ENCODE measurements at regions not wholly inside any gene's neighbourhood (a gene's known extent, or its start where the extent isn't known, plus 50 kb on each side); places are given as distances from the start of the nearest gene placed in this dataset.

GRCh38 chrX:30971774-30972603 lies 82.9 kb upstream of the TAB3 start:
- ATAC-seq (ENCODE audit: low read depth) (peak; percentile 62), DNase-seq (ENCODE audit: low spot score in 2 of 2) (no peak)
- H3K27me3 Mint-ChIP-seq, result no peaks in the 10 kb centered on the region
- peaks cover 5% of the 10 kb centered on the region for H3K4me1 Mint-ChIP-seq
- H3K9me3 Mint-ChIP-seq, result no peaks in the 10 kb centered on the region
- H3K36me3 Mint-ChIP-seq, result no peaks in the 10 kb centered on the region
- H3K4me3 Mint-ChIP-seq, result peak overlapping the region; percentile 51
- no peak overlapping the region for H3K27ac Mint-ChIP-seq

GRCh38 chrX:30967516-30967915 lies 78.5 kb upstream of the TAB3 start:
- Mint-ChIP-seq H3K4me3 (no peak overlapping the region), H3K4me1 (peaks cover 5% of the 10 kb centered on the region), H3K27ac (no peak overlapping the region), H3K27me3 (peaks cover 4% of the 10 kb centered on the region), H3K36me3 (no peaks in the 10 kb centered on the region), H3K9me3 (no peaks in the 10 kb centered on the region)
- DNase-seq (ENCODE audit: low spot score in 2 of 2) (no peak), ATAC-seq (ENCODE audit: low read depth) (no peak)

GRCh38 chrX:30965767-30966166 lies 76.7 kb upstream of the TAB3 start:
- Mint-ChIP-seq H3K4me1 (peaks cover 2% of the 10 kb centered on the region), H3K4me3 (no peak overlapping the region), H3K27ac (no peak overlapping the region), H3K36me3 (no peaks in the 10 kb centered on the region), H3K27me3 (peaks cover 4% of the 10 kb centered on the region), H3K9me3 (no peaks in the 10 kb centered on the region)
- no peak for ATAC-seq (ENCODE audit: low read depth)
- no peak for DNase-seq (ENCODE audit: low spot score in 2 of 2)

DNA sequence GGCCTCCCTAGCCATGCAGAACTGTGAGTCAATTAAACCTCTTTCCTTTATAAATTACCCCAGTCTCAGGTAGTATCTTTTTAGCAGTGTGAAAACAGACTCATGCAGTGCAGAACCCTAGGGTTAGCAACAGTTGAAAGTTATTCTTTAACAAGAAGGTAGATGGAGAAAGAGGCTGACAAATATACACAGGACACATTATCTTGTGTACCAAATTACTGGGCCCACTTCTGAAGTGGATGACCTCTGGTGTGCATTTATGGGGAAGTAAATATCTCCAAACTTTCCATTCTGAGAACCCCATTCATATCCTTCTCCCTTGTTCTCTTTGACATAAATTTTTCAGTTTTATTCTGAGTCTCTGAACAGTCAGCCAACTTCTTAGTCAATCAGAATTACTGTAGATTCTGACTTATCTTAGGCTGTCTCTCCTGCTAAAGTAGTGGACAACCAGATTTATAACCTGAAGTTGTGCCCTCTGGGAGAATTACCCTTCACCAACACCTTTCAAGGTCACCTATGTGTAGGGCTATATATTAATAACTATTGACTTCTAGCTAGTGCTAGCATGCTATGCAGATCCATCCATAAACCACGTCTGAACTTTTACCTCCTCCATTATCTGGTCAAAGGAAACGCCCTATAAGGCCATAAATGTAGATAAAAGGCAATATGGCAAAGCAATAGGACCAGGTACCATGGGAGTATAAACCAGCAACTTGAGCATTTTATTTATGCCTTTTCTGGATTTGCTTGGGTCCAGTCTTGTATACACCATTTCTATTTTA lies 72.5 kb upstream of the TAB3 start:
- Mint-ChIP-seq H3K27me3 (peaks cover 3% of the 10 kb centered on the region), H3K4me1 (no peaks in the 10 kb centered on the region), H3K36me3 (no peaks in the 10 kb centered on the region), H3K27ac (no peak overlapping the region), H3K9me3 (no peaks in the 10 kb centered on the region), H3K4me3 (no peak overlapping the region)
- DNase-seq (ENCODE audit: low spot score in 2 of 2), result no peak
- ATAC-seq (ENCODE audit: low read depth), result no peak

DNA sequence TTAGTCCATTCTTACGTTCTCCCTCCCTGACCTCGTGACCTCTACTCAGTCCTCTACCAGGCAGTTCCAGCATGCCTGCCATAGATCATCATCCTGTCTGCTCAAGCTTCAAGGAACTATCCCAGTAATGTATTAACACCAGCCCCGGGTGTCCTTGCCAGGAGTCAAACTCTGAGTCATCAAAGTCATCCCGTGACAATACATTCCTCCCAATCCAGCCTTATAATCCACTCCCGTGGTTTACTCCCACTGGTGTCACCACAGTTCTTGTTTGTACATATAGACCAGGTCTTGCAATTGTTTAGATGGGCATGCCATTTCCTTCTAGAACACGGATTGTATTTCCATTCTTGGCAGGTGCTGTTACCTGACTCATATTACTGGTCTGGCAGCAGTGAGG lies 68.7 kb upstream of the TAB3 start:
- DNase-seq (ENCODE audit: low spot score in 2 of 2) (no peak), ATAC-seq (ENCODE audit: low read depth) (no peak)
- Mint-ChIP-seq H3K4me1 (no peaks in the 10 kb centered on the region), H3K4me3 (no peak overlapping the region), H3K36me3 (no peaks in the 10 kb centered on the region), H3K9me3 (no peaks in the 10 kb centered on the region), H3K27me3 (no peaks in the 10 kb centered on the region), H3K27ac (no peak overlapping the region)

DNA sequence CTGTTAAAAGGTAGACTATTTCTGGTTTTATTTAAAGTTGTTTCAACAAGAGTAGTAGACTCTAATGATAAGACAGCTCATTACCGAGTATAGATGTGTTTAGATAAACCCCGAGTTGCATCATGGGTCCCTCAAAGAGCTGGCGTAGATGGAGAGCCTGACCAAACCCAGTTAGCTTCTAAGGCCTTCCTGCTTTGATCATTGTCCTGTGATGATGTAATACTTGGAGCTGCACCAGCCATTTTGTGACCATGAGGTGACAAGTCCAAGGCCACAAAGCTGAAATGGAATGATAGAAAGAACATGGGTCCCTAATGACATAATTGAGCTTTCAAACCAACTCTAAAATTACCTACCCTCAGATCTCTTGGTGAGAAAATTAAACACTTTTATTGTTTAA lies 66.6 kb upstream of the TAB3 start:
- Mint-ChIP-seq H3K36me3 (no peaks in the 10 kb centered on the region), H3K4me3 (no peak overlapping the region), H3K9me3 (peaks cover 3% of the 10 kb centered on the region), H3K27me3 (no peaks in the 10 kb centered on the region), H3K4me1 (no peaks in the 10 kb centered on the region), H3K27ac (no peak overlapping the region)
- DNase-seq (ENCODE audit: low spot score in 2 of 2) (no peak), ATAC-seq (ENCODE audit: low read depth) (no peak)

DNA sequence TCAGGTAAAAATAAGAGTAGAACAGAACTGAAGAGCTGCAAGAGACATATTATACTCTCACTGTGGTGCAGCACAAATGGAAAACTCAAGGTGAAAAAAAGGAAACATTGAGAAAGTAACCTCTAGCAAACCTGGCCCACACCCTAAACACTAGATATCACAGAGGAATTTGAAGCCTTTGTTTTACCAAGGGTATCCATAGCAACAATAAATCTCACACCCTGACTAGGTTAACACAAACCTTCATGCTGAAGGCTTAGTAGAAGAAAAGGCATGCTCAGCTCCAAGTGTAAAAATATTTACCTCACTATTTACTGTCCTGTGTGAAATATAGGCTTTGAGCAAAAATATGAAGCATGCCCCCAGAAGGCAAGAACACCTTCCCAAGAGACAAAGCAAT lies 61.9 kb upstream of the TAB3 start:
- Mint-ChIP-seq H3K27me3 (peaks cover 3% of the 10 kb centered on the region), H3K4me3 (no peak overlapping the region), H3K9me3 (peaks cover 3% of the 10 kb centered on the region), H3K4me1 (no peaks in the 10 kb centered on the region), H3K27ac (no peak overlapping the region), H3K36me3 (no peaks in the 10 kb centered on the region)
- ATAC-seq (ENCODE audit: low read depth), result no peak
- DNase-seq (ENCODE audit: low spot score in 2 of 2), result no peak

GRCh38 chrX:30950391-30950790 lies 61.3 kb upstream of the TAB3 start:
- H3K9me3 Mint-ChIP-seq, result peaks cover 3% of the 10 kb centered on the region
- DNase-seq (ENCODE audit: low spot score in 2 of 2) (no peak), ATAC-seq (ENCODE audit: low read depth) (no peak)
- no peaks in the 10 kb centered on the region for H3K4me1 Mint-ChIP-seq
- H3K27ac Mint-ChIP-seq, result no peak overlapping the region
- H3K27me3 Mint-ChIP-seq, result peaks cover 3% of the 10 kb centered on the region
- H3K36me3 Mint-ChIP-seq, result no peaks in the 10 kb centered on the region
- no peak overlapping the region for H3K4me3 Mint-ChIP-seq

DNA sequence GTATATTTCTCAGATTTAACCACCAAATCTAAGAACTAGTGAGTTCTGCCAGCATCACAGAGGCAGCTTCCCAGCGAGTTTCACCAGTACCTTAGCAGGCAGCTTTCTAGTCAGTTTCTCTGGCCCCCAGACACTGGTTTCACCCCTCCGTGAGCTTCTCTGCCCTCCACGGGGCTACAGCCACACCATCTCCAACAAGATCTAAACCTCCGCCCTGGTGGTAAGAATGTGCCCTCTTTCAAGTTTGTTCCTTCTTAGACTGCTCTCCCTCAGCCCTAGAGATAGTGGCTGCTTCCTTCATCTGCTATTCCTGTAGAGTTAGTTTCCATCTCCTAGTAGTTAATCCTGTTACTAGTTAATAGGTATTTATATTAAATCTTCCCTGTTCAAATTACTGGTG lies 60.5 kb upstream of the TAB3 start:
- DNase-seq (ENCODE audit: low spot score in 2 of 2), result no peak
- no peak overlapping the region for H3K4me3 Mint-ChIP-seq
- H3K27me3 Mint-ChIP-seq, result peaks cover 3% of the 10 kb centered on the region
- no peak for ATAC-seq (ENCODE audit: low read depth)
- no peaks in the 10 kb centered on the region for H3K4me1 Mint-ChIP-seq
- peaks cover 3% of the 10 kb centered on the region for H3K9me3 Mint-ChIP-seq
- H3K27ac Mint-ChIP-seq, result no peak overlapping the region
- H3K36me3 Mint-ChIP-seq, result no peaks in the 10 kb centered on the region

DNA sequence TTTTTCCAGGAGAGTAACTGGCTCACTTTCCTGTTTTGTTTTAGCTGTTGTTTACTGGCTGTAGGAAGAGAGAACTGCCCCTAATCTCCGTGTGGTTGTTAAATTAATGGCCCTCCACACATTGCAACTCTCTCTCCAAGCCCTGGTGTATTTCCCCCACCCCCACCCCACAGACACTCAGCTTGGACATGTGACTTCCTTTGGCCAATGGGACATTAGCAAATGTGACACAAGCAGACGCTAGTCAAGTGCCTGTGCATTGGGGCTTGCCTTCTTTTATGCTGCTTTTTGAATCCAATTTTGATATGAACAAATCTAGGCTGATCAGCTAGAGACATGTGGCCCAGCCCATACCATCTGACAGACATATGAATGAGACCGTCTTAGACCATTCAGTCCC lies 59.6 kb upstream of the TAB3 start:
- no peak overlapping the region for H3K27ac Mint-ChIP-seq
- H3K36me3 Mint-ChIP-seq, result no peaks in the 10 kb centered on the region
- H3K27me3 Mint-ChIP-seq, result peaks cover 3% of the 10 kb centered on the region
- H3K9me3 Mint-ChIP-seq, result peaks cover 3% of the 10 kb centered on the region
- DNase-seq (ENCODE audit: low spot score in 2 of 2) (no peak), ATAC-seq (ENCODE audit: low read depth) (no peak)
- H3K4me1 Mint-ChIP-seq, result no peaks in the 10 kb centered on the region
- no peak overlapping the region for H3K4me3 Mint-ChIP-seq

GRCh38 chrX:30948051-30948450 lies 59.0 kb upstream of the TAB3 start:
- no peak overlapping the region for H3K4me3 Mint-ChIP-seq
- no peaks in the 10 kb centered on the region for H3K36me3 Mint-ChIP-seq
- DNase-seq (ENCODE audit: low spot score in 2 of 2) (no peak), ATAC-seq (ENCODE audit: low read depth) (no peak)
- no peak overlapping the region for H3K27ac Mint-ChIP-seq
- no peaks in the 10 kb centered on the region for H3K4me1 Mint-ChIP-seq
- peaks cover 3% of the 10 kb centered on the region for H3K27me3 Mint-ChIP-seq
- peaks cover 3% of the 10 kb centered on the region for H3K9me3 Mint-ChIP-seq

DNA sequence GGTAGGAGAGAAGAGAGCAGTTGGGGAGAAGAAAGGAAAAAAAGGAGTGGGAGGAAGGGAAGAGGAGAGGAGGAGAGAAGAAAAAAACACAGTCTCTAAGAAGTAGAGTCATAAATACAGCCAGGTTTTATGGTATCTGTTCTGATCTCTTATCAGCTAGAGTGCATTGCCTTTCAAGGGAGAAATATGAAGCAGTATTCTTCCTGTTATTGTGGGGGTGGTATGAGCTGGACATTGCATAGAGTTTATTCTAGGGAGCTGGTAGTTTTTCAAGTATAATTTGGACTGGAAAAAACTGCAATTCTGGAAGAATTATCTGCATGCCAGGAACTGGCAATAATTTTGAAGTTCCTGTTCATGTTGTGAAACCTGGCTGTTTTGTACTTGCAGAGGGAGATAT lies 54.9 kb upstream of the TAB3 start:
- Mint-ChIP-seq H3K4me1 (no peaks in the 10 kb centered on the region), H3K4me3 (no peak overlapping the region), H3K27ac (no peak overlapping the region), H3K36me3 (no peaks in the 10 kb centered on the region), H3K9me3 (no peaks in the 10 kb centered on the region), H3K27me3 (no peaks in the 10 kb centered on the region)
- no peak for DNase-seq (ENCODE audit: low spot score in 2 of 2)
- no peak for ATAC-seq (ENCODE audit: low read depth)

GRCh38 chrX:30941898-30942297 lies 52.8 kb upstream of the TAB3 start:
- Mint-ChIP-seq H3K27me3 (peaks cover under 1% of the 10 kb centered on the region), H3K27ac (no peak overlapping the region), H3K4me3 (no peak overlapping the region), H3K4me1 (no peaks in the 10 kb centered on the region), H3K36me3 (no peaks in the 10 kb centered on the region), H3K9me3 (no peaks in the 10 kb centered on the region)
- no peak for ATAC-seq (ENCODE audit: low read depth)
- no peak for DNase-seq (ENCODE audit: low spot score in 2 of 2)

- H3K27ac Mint-ChIP-seq, result no peak overlapping the region
- DNase-seq (ENCODE audit: low spot score in 2 of 2), result no peak
- no peak overlapping the region for H3K4me3 Mint-ChIP-seq
- no peaks in the 10 kb centered on the region for H3K36me3 Mint-ChIP-seq
- ATAC-seq (ENCODE audit: low read depth), result no peak
- H3K27me3 Mint-ChIP-seq, result peaks cover 3% of the 10 kb centered on the region
- H3K9me3 Mint-ChIP-seq, result no peaks in the 10 kb centered on the region
- H3K4me1 Mint-ChIP-seq, result no peaks in the 10 kb centered on the region
These were observed 50.9 kb upstream of the TAB3 start for GRCh38 chrX:30939928-30940327.

All from memory B cell (primary cell).